ENCODE measurements at regions not wholly inside any gene's neighbourhood (a gene's known extent, or its start where the extent isn't known, plus 50 kb on each side); places are given as distances from the start of the nearest gene placed in this dataset.

- Histone ChIP-seq H3K36me3 (ENCODE audit: control insufficient read depth, insufficient read depth, low read length) (no peaks in the 10 kb centered on the region), H3K27me3 (ENCODE audit: control insufficient read depth, insufficient read depth, low read length) (no peaks in the 10 kb centered on the region), H2AFZ (no peak overlapping the region), H3K79me2 (no peaks in the 10 kb centered on the region), H3K9me3 (ENCODE audit: control insufficient read depth, low read length) (no peaks in the 10 kb centered on the region), H3K9ac (no peak overlapping the region), H3K4me3 (ENCODE audit: low read depth, low read length) (no peak overlapping the region), H3K27ac (no peak overlapping the region), H3K4me2 (ENCODE audit: low read length) (no peak overlapping the region), H3K4me1 (no peaks in the 10 kb centered on the region)
- TF ChIP-seq CTCF (IDR thresholded peaks at IDR 0.05) = no peak
These were observed 220.6 kb downstream of the OLFM4 start for GRCh38 chr13:53249236-53249635.

- Histone ChIP-seq H3K27me3 (ENCODE audit: control insufficient read depth, insufficient read depth, low read length) (no peaks in the 10 kb centered on the region), H3K27ac (no peak overlapping the region), H3K4me2 (ENCODE audit: low read length) (no peak overlapping the region), H3K79me2 (no peaks in the 10 kb centered on the region), H3K4me3 (ENCODE audit: low read depth, low read length) (no peak overlapping the region), H2AFZ (no peak overlapping the region), H3K36me3 (ENCODE audit: control insufficient read depth, insufficient read depth, low read length) (no peaks in the 10 kb centered on the region), H3K4me1 (no peaks in the 10 kb centered on the region), H3K9me3 (ENCODE audit: control insufficient read depth, low read length) (no peaks in the 10 kb centered on the region), H3K9ac (no peak overlapping the region)
- TF ChIP-seq CTCF (IDR thresholded peaks at IDR 0.05) = peak; percentile 68
These were observed 221.8 kb downstream of the OLFM4 start for GRCh38 chr13:53250272-53250875.

GRCh38 chr13:53250977-53251376 lies 222.4 kb downstream of the OLFM4 start:
- H3K4me3 ChIP-seq (ENCODE audit: low read depth, low read length) = no peak overlapping the region
- H3K27me3 ChIP-seq (ENCODE audit: control insufficient read depth, insufficient read depth, low read length) = no peaks in the 10 kb centered on the region
- H3K9me3 ChIP-seq (ENCODE audit: control insufficient read depth, low read length) = no peaks in the 10 kb centered on the region
- no peak overlapping the region for H3K4me2 ChIP-seq (ENCODE audit: low read length)
- TF ChIP-seq CTCF (IDR thresholded peaks at IDR 0.05) = no peak
- H3K4me1 ChIP-seq = no peaks in the 10 kb centered on the region
- no peaks in the 10 kb centered on the region for H3K79me2 ChIP-seq
- H3K9ac ChIP-seq = no peak overlapping the region
- no peak overlapping the region for H2AFZ ChIP-seq
- H3K27ac ChIP-seq = no peak overlapping the region
- H3K36me3 ChIP-seq (ENCODE audit: control insufficient read depth, insufficient read depth, low read length) = no peaks in the 10 kb centered on the region

- Histone ChIP-seq H3K4me2 (ENCODE audit: low read length) (no peak overlapping the region), H3K27ac (no peak overlapping the region), H3K4me3 (ENCODE audit: low read depth, low read length) (no peak overlapping the region), H2AFZ (no peak overlapping the region), H3K4me1 (no peaks in the 10 kb centered on the region), H3K27me3 (ENCODE audit: control insufficient read depth, insufficient read depth, low read length) (no peaks in the 10 kb centered on the region), H3K9ac (no peak overlapping the region), H3K36me3 (ENCODE audit: control insufficient read depth, insufficient read depth, low read length) (no peaks in the 10 kb centered on the region), H3K79me2 (no peaks in the 10 kb centered on the region), H3K9me3 (ENCODE audit: control insufficient read depth, low read length) (no peaks in the 10 kb centered on the region)
- TF ChIP-seq CTCF (IDR thresholded peaks at IDR 0.05) = no peak
These were observed 225.9 kb downstream of the OLFM4 start for GRCh38 chr13:53254500-53254899.

GRCh38 chr13:53255795-53256194 lies 227.2 kb downstream of the OLFM4 start:
- Histone ChIP-seq H3K9ac (no peak overlapping the region), H3K9me3 (ENCODE audit: control insufficient read depth, low read length) (no peaks in the 10 kb centered on the region), H3K27me3 (ENCODE audit: control insufficient read depth, insufficient read depth, low read length) (no peaks in the 10 kb centered on the region), H3K4me3 (ENCODE audit: low read depth, low read length) (no peak overlapping the region), H3K4me2 (ENCODE audit: low read length) (no peak overlapping the region), H3K79me2 (no peaks in the 10 kb centered on the region), H2AFZ (no peak overlapping the region), H3K27ac (no peak overlapping the region), H3K4me1 (no peaks in the 10 kb centered on the region), H3K36me3 (ENCODE audit: control insufficient read depth, insufficient read depth, low read length) (no peaks in the 10 kb centered on the region)
- TF ChIP-seq CTCF (IDR thresholded peaks at IDR 0.05) = no peak
